DMS114 treated with DMSO at 0.1 percent for 48 hours (cell line): ENCODE measurements at regions not wholly inside any gene's neighbourhood (a gene's known extent, or its start where the extent isn't known, plus 50 kb on each side); places are given as distances from the start of the nearest gene placed in this dataset.

ENCODE experiments used
- DNase-seq: peaks from one replicate; lab custom pipeline; 2025; ENCODE audit not compliant: unreplicated experiment; lab: John Stamatoyannopoulos, UW

GRCh38 chr9:118281772-118282171 is 577.6 kb downstream of the TLR4 start:
- no peak for DNase-seq

DNA sequence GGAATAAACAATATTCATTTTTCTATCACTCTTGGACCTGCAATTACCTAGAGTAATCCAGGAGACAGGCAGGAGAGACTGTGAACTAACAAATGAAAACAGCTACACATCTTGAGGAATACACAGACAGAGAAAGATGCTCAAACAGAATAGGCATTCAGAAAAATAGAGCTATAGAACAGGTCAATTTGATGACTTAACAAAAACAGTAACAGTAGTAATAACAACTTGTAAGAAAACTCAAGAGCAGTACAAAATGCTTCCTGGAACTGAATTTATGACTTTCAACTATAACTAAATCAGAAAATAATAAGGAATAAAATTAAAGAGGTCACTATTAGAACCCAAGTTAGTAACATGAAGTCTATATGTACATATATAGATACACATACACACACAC is 579.3 kb downstream of the TLR4 start:
- no peak for DNase-seq

DNA sequence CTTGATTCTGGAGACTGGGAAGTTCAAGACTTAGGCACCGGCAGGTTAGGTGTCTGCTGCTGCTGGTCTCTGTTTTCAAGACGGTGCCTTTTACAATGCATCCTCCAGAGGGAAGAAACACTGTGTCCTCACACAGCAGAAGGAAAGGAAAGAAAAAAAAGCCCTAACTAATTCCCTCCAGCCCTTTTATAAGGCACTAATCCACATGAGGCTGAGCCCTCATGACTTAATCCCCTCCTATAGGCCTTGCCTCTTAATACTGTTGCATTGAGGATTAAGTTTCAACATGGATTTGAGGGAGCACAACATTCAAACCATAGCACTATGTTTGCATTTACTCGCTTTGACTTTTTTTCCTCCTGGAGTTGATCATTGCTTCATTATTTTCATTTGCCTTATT is 585.9 kb downstream of the TLR4 start:
- DNase-seq, result no peak

GRCh38 chr9:118295413-118295812 is 591.2 kb downstream of the TLR4 start:
- no peak for DNase-seq

- no peak for DNase-seq
These were observed 598.5 kb downstream of the TLR4 start for GRCh38 chr9:118302721-118303120.

- DNase-seq, result no peak
These were observed 599.0 kb downstream of the TLR4 start for GRCh38 chr9:118303216-118303615.

GRCh38 chr9:118305331-118305730 is 601.1 kb downstream of the TLR4 start:
- DNase-seq, result no peak

GRCh38 chr9:118306801-118307200 is 602.6 kb downstream of the TLR4 start:
- no peak for DNase-seq

DNA sequence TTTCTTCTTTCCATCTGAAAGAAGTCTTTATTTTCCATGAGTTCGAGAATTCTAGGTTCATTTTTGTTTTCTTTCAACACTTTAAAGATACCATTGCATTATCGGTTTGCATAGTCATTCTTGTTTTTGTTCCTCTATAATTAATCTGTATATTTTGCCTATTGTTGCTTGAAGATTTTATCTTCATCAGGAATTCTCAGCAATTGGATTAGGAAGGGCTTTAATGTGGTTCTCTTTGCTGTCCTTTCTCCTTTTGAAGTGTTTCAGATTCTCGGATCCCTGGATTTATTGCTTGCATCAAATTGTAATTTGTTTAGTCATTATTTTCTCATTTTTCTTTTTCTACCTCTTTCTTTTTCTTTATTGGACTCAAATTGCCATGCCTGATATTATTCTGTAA is 609.8 kb downstream of the TLR4 start:
- DNase-seq, result no peak

- DNase-seq, result no peak
These were observed 612.7 kb downstream of the TLR4 start for GRCh38 chr9:118316831-118317343.

GRCh38 chr9:118318770-118319431 is 614.7 kb downstream of the TLR4 start:
- no peak for DNase-seq

GRCh38 chr9:118321788-118322187 is 617.6 kb downstream of the TLR4 start:
- DNase-seq, result no peak

DNA sequence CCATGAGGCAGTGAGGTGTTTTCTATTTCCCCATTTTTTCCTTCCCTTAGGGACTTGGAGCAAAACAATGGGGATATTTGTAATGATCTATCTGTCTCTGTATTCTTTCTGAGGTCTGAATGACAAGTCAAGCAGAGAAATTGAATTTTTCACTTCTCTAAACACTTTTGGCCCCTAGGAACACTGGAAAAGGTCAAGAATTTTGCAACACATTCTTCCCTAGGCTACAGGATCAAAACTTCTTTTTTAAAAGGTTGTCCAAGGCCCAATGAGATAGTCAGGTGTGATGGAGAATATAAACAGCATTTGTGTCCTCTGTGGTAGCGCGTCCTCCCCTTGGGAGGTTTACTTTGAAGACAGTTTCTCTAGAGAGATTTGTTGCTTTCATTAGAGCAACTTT is 620.5 kb downstream of the TLR4 start:
- DNase-seq, result no peak

DNA sequence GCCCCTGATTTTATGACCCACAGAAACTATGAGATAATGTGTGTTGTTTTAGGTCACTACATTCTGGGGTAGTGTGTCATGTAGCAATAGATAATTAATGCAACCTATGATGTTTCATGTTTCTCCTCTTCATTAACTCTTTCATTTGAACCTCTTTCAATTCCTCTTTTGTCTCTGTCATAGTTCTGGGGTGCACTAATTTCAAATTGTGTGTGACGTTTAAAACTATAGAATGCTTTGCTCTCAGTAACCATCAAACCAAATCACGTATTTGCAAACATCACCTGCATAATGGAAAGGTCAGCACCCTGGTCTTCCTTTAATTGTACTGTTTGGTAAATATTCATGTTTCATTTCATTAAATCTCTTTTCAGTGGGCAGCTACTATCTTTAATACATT is 621.6 kb downstream of the TLR4 start:
- no peak for DNase-seq

DNA sequence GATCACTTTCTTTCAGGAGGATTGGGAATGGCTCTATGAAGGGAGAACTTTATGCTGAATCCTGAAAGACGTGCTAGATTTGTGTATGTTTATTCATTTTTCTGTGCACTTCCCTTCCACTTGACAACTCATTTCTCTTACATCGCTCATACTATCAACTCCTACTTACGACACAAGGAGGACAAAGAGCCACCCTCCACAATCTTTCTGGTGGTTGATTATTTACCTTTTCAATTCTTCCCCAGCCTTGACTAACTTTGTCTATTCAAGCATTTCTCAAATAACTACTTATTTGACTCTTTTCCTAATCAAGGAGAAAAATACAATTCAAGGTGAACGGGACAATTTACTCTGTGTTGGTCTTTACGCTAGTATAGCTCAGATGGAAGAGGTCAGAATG is 622.1 kb downstream of the TLR4 start:
- DNase-seq, result no peak

DNA sequence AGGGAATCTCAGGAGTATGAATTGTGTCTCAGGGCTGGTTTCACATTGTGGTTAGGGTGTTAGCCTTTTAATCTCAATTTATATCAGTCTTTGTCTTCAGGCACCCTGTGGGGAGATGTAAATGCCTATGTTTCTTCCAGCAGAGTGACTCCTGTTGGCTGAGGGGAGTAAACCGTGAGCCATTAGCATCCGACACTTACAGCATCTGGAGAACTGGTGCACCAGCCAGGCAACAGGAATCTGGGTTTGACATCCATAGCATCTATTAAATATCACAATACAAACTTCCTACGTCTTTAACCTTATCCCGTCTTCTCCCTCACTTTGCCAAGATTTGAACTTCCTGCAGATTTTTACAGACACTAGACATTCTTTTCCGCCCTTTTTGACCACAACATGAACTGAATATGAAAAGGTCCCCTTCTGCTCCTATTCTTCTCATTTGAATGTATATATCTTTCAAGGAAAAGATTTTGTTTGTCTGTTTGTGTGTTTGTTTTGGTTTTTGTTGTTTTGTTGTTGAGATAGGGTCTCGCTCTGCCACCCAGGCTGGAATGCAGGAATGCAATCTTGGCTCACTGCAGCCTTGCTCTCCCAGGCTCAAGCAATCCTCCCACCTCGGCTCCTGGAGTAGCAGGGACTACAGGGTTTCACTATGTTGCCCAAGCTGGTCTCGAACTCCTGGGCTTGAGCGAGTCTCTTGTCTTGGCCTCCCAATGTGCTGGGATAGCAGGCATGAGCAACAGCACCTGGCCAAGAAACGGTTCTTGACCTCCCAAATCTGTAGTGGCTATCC is 626.2 kb downstream of the TLR4 start:
- DNase-seq, result no peak

GRCh38 chr9:118331622-118332045 is 627.4 kb downstream of the TLR4 start:
- DNase-seq, result no peak

DNA sequence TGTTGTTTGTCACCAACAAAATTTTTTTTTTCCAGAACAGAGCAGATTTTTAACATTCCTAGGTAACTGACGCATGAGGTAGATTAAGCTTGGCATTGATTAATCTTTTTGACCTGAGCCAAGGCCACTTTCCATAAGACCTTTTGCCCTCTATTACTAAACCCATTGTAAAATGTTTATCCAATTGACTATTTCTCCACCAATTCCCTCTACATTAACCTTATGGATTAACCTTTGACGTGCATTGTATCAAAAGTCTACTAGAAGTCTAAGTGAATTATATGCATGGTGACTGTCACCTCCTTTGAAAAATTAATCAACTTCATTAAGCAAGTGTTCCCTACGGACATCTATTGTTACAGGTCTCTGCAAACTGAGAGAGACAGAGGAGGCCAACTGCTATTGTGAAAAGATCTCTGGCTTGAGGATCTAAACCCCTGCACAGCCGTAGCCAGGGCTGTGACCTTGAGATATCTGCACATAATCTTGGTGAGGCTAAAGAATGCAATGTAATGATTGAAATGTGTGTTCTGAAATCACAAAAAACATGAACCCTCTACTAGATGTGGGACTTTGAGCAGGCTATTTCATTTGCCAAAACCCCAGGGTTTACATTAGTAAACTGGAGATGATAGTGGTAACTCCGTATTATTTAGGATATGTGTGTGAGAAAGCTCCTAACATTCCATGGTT is 632.2 kb downstream of the TLR4 start:
- no peak for DNase-seq

DNA sequence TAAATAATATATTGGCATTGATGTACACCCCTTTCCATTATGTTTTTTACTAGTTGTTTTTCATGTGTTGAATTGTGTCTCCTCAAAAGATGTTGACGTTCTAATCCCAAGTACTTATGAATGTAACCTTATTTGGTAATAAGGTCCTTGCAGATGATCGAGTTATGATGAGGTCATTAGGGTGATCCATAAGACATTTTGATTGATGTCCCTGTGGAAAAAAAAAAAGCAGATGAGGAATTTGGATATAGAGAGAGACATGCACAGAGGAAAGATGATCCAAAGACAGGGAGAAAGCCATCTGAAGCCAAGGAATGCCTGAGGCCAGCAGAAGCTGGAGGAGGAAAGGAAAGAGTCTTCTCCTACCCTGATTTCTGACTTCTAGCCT is 632.7 kb downstream of the TLR4 start:
- no peak for DNase-seq

DNA sequence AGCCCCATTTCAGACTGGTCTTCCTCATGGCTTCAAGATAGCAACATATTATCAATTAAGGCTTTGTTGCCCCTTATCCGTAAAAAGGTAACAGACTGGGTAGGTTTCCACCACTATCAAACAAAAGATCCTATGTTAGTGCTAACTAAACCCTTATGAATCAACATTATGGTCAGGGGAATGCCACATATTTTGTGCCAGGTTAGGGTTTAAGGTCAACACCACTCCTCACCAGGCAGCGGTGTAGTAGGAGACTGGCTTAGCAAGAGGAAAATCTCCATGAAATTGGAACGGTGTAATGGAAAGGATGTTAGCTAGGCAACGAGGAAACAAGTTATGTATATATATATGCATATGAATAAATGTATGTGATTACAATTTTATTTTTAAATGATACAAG is 655.8 kb downstream of the TLR4 start:
- DNase-seq, result no peak

DNA sequence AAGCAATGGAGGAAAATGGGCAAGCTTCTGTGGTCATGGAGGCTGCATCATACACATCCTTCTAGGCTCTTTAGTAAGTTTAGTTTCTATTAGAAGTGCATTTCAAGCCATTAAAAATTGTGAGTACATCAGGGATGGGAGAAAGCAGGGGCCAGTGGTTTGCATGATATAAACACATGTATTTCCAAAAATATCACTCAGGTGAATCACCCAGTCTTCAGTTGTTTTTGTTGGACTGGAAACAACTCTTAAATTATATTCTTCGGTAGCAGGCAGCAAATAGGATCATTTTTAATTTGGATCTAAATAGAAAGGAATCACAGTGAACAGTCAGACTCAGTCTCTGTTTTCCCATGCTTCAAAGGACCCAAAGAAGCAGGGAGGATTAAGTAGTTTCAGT is 657.9 kb downstream of the TLR4 start:
- no peak for DNase-seq

- DNase-seq, result no peak
These were observed 658.4 kb downstream of the TLR4 start for GRCh38 chr9:118362596-118362995.
